ENCODE measurements at regions not wholly inside any gene's neighbourhood (a gene's known extent, or its start where the extent isn't known, plus 50 kb on each side); places are given as distances from the start of the nearest gene placed in this dataset.

DNA sequence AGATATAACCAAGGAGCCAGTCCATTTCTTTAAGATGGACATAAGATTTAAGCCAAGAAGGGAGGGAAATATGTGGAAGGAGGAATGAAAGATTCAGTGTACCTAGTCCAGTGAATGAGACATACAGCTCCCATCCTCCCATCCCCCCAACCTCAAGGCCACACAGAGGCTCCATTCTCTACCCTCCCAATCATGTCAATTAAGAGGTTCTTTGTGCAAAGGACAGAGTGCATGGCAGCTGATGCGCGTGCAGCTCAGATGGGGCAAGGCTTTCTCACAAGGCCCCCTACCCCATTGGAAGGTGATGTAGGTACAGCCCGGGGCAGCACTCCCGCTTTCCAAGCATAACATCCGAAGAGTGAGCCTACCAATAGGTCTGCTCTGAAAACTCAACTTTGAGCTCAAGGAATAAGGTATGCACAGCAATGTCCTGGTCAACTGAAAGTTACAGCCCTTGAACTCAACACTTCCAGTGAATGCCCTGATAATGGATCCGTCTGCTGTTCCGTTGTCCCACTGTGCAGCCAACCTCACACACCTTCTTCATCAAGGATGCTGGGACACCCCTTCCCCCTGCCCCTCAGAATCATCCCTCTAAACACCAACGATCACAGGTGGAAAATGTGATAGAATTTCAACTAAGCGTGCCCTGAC, 458.1 kb downstream of the SOX9 start:
- Mint-ChIP-seq H3K4me3 (no peak overlapping the region), H3K9me3 (no peaks in the 10 kb centered on the region), H3K36me3 (ENCODE audit: low read depth) (no peaks in the 10 kb centered on the region), H3K27ac (no peak overlapping the region), H3K27me3 (ENCODE audit: insufficient read depth) (peaks cover 25% of the 10 kb centered on the region), H3K4me1 (peaks cover 38% of the 10 kb centered on the region)
- Histone ChIP-seq H3K9ac (ENCODE audit: extremely low read depth, low read length, poor library complexity, severe bottlenecking) (no peak overlapping the region), H3K9me3 (ENCODE audit: control insufficient read depth, low read length) (no peaks in the 10 kb centered on the region), H3K27ac (ENCODE audit: low read depth, low read length) (no peak overlapping the region), H3K4me1 (ENCODE audit: control insufficient read depth, insufficient read depth, low read length) (peaks cover 23% of the 10 kb centered on the region), H3K27me3 (ENCODE audit: control insufficient read depth, insufficient read depth, low read length, poor library complexity, severe bottlenecking) (peaks cover 13% of the 10 kb centered on the region), H3K36me3 (ENCODE audit: control insufficient read depth, insufficient read depth, low read length) (no peaks in the 10 kb centered on the region), H3K4me3 (ENCODE audit: low read length) (no peak overlapping the region)
- 96 to 98% methylated on average over 5 to 9 of the region's 9 CpGs for whole genome bisulfite sequencing, 2 experiments (ENCODE audit: insufficient coverage in 1 of 2, insufficient read length in 1 of 2)
- no peak for DNase-seq
- TF ChIP-seq, protein P1, sequence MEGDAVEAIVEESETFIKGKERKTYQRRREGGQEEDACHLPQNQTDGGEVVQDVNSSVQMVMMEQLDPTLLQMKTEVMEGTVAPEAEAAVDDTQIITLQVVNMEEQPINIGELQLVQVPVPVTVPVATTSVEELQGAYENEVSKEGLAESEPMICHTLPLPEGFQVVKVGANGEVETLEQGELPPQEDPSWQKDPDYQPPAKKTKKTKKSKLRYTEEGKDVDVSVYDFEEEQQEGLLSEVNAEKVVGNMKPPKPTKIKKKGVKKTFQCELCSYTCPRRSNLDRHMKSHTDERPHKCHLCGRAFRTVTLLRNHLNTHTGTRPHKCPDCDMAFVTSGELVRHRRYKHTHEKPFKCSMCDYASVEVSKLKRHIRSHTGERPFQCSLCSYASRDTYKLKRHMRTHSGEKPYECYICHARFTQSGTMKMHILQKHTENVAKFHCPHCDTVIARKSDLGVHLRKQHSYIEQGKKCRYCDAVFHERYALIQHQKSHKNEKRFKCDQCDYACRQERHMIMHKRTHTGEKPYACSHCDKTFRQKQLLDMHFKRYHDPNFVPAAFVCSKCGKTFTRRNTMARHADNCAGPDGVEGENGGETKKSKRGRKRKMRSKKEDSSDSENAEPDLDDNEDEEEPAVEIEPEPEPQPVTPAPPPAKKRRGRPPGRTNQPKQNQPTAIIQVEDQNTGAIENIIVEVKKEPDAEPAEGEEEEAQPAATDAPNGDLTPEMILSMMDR (conservative IDR thresholded peaks at IDR 0.05), result no peak

DNA sequence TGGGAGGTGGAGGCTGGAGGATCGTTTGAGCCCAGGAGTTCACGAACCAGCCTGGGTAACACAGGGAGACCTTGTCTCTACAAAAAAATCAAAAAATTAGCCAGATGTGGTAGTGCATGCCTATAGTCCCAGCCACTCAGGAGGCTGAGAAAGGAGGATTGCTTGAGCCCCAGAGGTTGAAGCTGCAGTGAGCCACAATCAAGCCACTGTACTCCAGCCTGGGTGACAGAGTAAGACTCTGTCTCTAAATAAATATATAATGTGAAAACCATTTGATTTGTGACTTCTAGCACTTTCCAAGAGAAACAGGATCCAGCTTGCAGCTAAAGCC, 459.1 kb downstream of the SOX9 start:
- no peaks in the 10 kb centered on the region for H3K9me3 Mint-ChIP-seq
- TF ChIP-seq, protein P1 (conservative IDR thresholded peaks at IDR 0.05), result no peak
- Histone ChIP-seq H3K9ac (ENCODE audit: extremely low read depth, low read length, poor library complexity, severe bottlenecking) (no peak overlapping the region), H3K27me3 (ENCODE audit: control insufficient read depth, insufficient read depth, low read length, poor library complexity, severe bottlenecking) (peaks cover 13% of the 10 kb centered on the region), H3K9me3 (ENCODE audit: control insufficient read depth, low read length) (no peaks in the 10 kb centered on the region), H3K4me1 (ENCODE audit: control insufficient read depth, insufficient read depth, low read length) (peaks cover 19% of the 10 kb centered on the region), H3K36me3 (ENCODE audit: control insufficient read depth, insufficient read depth, low read length) (no peaks in the 10 kb centered on the region), H3K27ac (ENCODE audit: low read depth, low read length) (no peak overlapping the region), H3K4me3 (ENCODE audit: low read length) (no peak overlapping the region)
- H3K36me3 Mint-ChIP-seq (ENCODE audit: low read depth), result no peaks in the 10 kb centered on the region
- 82 to 91% methylated on average over 2 of the region's 2 CpGs for WGBS, 2 experiments (ENCODE audit: insufficient coverage in 1 of 2, insufficient read length in 1 of 2)
- H3K27ac Mint-ChIP-seq, result no peak overlapping the region
- H3K4me3 Mint-ChIP-seq, result no peak overlapping the region
- DNase-seq, result no peak
- peaks cover 22% of the 10 kb centered on the region for H3K27me3 Mint-ChIP-seq (ENCODE audit: insufficient read depth)
- H3K4me1 Mint-ChIP-seq, result peaks cover 32% of the 10 kb centered on the region

DNA sequence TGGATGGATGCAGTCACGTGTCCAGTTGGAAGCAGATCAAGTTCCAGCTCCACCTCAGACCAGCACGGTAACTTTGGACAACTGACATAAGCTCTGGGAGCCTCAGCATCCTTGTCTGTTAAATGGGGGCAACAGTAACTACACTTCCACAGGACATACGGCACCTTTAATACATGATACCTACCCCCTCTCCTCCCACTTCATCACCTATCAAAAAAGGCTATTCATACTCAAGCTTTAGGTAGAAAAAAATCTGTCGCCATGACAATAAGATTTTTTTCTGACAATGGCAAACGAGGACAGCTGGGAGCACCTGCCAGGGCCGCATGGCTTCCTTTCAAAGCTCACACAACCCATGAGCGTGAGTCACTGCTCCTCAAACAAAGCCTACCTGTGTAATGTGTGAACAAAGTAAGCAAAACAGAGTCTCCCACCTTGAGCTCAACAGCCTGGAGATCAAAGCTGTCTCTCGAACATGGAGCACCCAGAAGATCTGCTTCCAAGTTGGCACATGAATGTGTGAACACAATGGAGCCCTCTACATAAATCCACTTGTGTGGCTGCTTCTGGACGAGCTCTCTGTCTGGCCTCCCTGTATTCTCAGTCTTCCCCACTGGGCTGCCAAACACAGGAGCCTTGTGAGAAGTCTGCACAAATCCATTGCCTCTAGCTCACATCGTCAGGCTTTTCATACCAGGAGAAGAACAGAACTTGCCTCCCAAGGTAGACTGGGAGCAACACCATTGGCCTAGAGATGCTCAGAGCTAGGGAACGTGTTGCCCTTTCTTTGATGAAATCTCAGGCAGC, 459.7 kb downstream of the SOX9 start:
- Histone ChIP-seq H3K4me1 (ENCODE audit: control insufficient read depth, insufficient read depth, low read length) (peaks cover 14% of the 10 kb centered on the region), H3K4me3 (ENCODE audit: low read length) (no peak overlapping the region), H3K9ac (ENCODE audit: extremely low read depth, low read length, poor library complexity, severe bottlenecking) (no peak overlapping the region), H3K9me3 (ENCODE audit: control insufficient read depth, low read length) (no peaks in the 10 kb centered on the region), H3K27me3 (ENCODE audit: control insufficient read depth, insufficient read depth, low read length, poor library complexity, severe bottlenecking) (peaks cover 13% of the 10 kb centered on the region), H3K36me3 (ENCODE audit: control insufficient read depth, insufficient read depth, low read length) (no peaks in the 10 kb centered on the region), H3K27ac (ENCODE audit: low read depth, low read length) (no peak overlapping the region)
- peaks cover 26% of the 10 kb centered on the region for H3K4me1 Mint-ChIP-seq
- DNase-seq, result peak; percentile 65
- no peaks in the 10 kb centered on the region for H3K36me3 Mint-ChIP-seq (ENCODE audit: low read depth)
- WGBS, 2 experiments (ENCODE audit: insufficient coverage in 1 of 2, insufficient read length in 1 of 2), result 87% methylated on average over 10 to 11 of the region's 11 CpGs
- TF ChIP-seq, protein P1 (conservative IDR thresholded peaks at IDR 0.05), result no peak
- H3K4me3 Mint-ChIP-seq, result no peak overlapping the region
- no peak overlapping the region for H3K27ac Mint-ChIP-seq
- H3K27me3 Mint-ChIP-seq (ENCODE audit: insufficient read depth), result peaks cover 22% of the 10 kb centered on the region
- no peaks in the 10 kb centered on the region for H3K9me3 Mint-ChIP-seq

All from endodermal cell (in vitro differentiated cells).